K562 (cell line): ENCODE measurements at regions not wholly inside any gene's neighbourhood (a gene's known extent, or its start where the extent isn't known, plus 50 kb on each side); places are given as distances from the start of the nearest gene placed in this dataset.
A peak's percentile ranks its signal among the peaks of the same experiment; 100 is the strongest.

Experiments
- ATAC-seq: fragments of 200-7000 bp; cut with Tn5 transposase; 3 replicates; pipeline ENCODE4 v1.9.1; 2020; ENCODE audit warnings: moderate library complexity
- BruUV-seq: library from RNA; stranded (reverse); fragments of 400-500 nt; replicated peaks from 2 replicates; lab custom pipeline; 2021; lab: Mats Ljungman, UMichigan
- CTCF ChIA-PET: fragments of 300-600 bp; formaldehyde crosslinking; extraction: SDS; loops from one replicate; lab custom pipeline; 2021; ENCODE audit warnings: low intra/inter-chr PET ratio; lab: Yijun Ruan, JAX
- POLR2A ChIA-PET: fragments of 300-600, 350-650 bp; sonication (Branson Sonifier 250); formaldehyde crosslinking; extraction: SDS; loops from one replicate; lab custom pipeline; 2021; ENCODE audit warnings: antibody characterized with exemption, inconsistent platforms; lab: Yijun Ruan, JAX
- DNase-seq, 4 experiments: peaks; one replicate each; pipeline versions ENCODE4 v3.0.0 to v3.0.0-alpha.2; 2011 to 2018; ENCODE audit warnings: low spot score in 3 of 4, mixed read lengths in 3 of 4; ENCODE audit errors: extremely low read depth in 1 of 4
- FAIRE-seq: peaks from 2 replicates; lab custom pipeline; 2011; peaks lifted over from hg19 to GRCh38; lab: Jason Lieb, UNC
- H2AFZ ChIP-seq: 2 replicates; pipeline ENCODE4 v1.6.0; 2011; ENCODE audit warnings: low read depth, low read length, control low read depth, inconsistent platforms
- H3K27ac ChIP-seq: fragments of 200-600 bp; 3 replicates; pipeline ENCODE4 v1.8.0; 2011; ENCODE audit warnings: low read depth, mild to moderate bottlenecking, control low read depth, inconsistent platforms, low read length, moderate library complexity, mixed read lengths; ENCODE audit errors: extremely low read depth
- H3K27me3 ChIP-seq, 2 experiments: fragments of 300-600 bp in 1 of 2; 2 replicates in 1 of 2; 3 replicates in 1 of 2; pipeline versions ENCODE4 v1.6.0 to v1.8.0; 2011; ENCODE audit warnings: inconsistent platforms in 2 of 2, low read length in 2 of 2, mild to moderate bottlenecking in 1 of 2, mixed read lengths in 1 of 2, moderate library complexity in 1 of 2; ENCODE audit not compliant: control insufficient read depth in 2 of 2, insufficient read depth in 2 of 2
- H3K36me3 ChIP-seq: fragments of 300-600 bp; 3 replicates; pipeline ENCODE4 v1.8.0; 2011; ENCODE audit warnings: mild to moderate bottlenecking, low read length, inconsistent platforms; ENCODE audit not compliant: control insufficient read depth, insufficient read depth
- H3K4me1 ChIP-seq, 2 experiments: fragments of 200-600 bp in 1 of 2; replicated peaks in 1 of 2; 2 replicates in 1 of 2; 3 replicates in 1 of 2; pipeline versions ENCODE4 v1.5.1 to v1.8.0; 2011; ENCODE audit warnings: inconsistent platforms in 2 of 2, low read length in 2 of 2, mild to moderate bottlenecking in 1 of 2, mixed read lengths in 1 of 2, moderate library complexity in 1 of 2; ENCODE audit not compliant: control insufficient read depth in 2 of 2, insufficient read depth in 2 of 2
- H3K4me2 ChIP-seq: 2 replicates; pipeline ENCODE4 v1.6.1; 2011; ENCODE audit warnings: low read length, control low read depth, inconsistent platforms, mixed read lengths; ENCODE audit not compliant: insufficient read depth
- H3K4me3 ChIP-seq: fragments of 200-600 bp; sonication (generic), shearing (Covaris generic); 2 replicates; pipeline ENCODE4 v1.5.1; 2016; ENCODE audit warnings: control low read depth, inconsistent platforms
- H3K79me2 ChIP-seq: fragments of 200-600 bp; 3 replicates; pipeline ENCODE4 v1.8.0; 2011; ENCODE audit warnings: low read length, inconsistent platforms; ENCODE audit not compliant: control insufficient read depth, insufficient read depth
- H3K9ac ChIP-seq, 2 experiments: 2 replicates each; pipeline versions ENCODE4 v1.6.0 to v1.6.1; 2011; ENCODE audit warnings: low read depth in 2 of 2, low read length in 2 of 2, control low read depth in 1 of 2, inconsistent platforms in 1 of 2, mild to moderate bottlenecking in 1 of 2, mixed read lengths in 1 of 2; ENCODE audit not compliant: insufficient read depth in 1 of 2
- H3K9me1 ChIP-seq: one replicate; pipeline ENCODE4 v1.6.0; 2011; ENCODE audit warnings: inconsistent platforms, mild to moderate bottlenecking, low read length, moderate library complexity; ENCODE audit not compliant: control insufficient read depth, insufficient read depth
- H3K9me3 ChIP-seq: replicated peaks from 2 replicates; pipeline ENCODE4 v1.5.1; 2011; ENCODE audit warnings: low read depth, low read length, inconsistent platforms; ENCODE audit not compliant: control insufficient read depth, insufficient read depth
- H4K20me1 ChIP-seq: replicated peaks from 2 replicates; pipeline ENCODE4 v1.6.1; 2011; ENCODE audit warnings: low read length, inconsistent platforms, mixed read lengths; ENCODE audit not compliant: control insufficient read depth, insufficient read depth
- ARID2 ChIP-seq: fragments of 450-650 bp; IDR thresholded peaks from 2 replicates; pipeline ENCODE4 v1.6.1; 2017; ENCODE audit warnings: antibody characterized with exemption, mild to moderate bottlenecking
- C11orf30 ChIP-seq: fragments of 450-650 bp; IDR thresholded peaks from 2 replicates; pipeline ENCODE4 v1.6.1; 2016; ENCODE audit warnings: low read depth, mild to moderate bottlenecking
- CEBPB ChIP-seq: fragments of 450-650 bp; IDR thresholded peaks from 2 replicates; pipeline ENCODE4 v1.6.1; 2016; ENCODE audit warnings: missing genetic modification characterization, missing compliant biosample characterization
- CLOCK ChIP-seq: fragments of 250-450 bp; sonication (Bioruptor Pico); IDR thresholded peaks from 2 replicates; pipeline ENCODE4 v1.4.0; 2020; ENCODE audit warnings: mild to moderate bottlenecking, moderate library complexity, borderline replicate concordance
- EP400 ChIP-seq: fragments of 450-650 bp; IDR thresholded peaks from 2 replicates; pipeline ENCODE4 v1.6.1; 2017; ENCODE audit warnings: antibody characterized with exemption, mild to moderate bottlenecking, moderate library complexity
- HINFP ChIP-seq: fragments of 450-650 bp; conservative IDR thresholded peaks from 2 replicates; pipeline ENCODE4 v1.6.1; 2016; ENCODE audit warnings: missing genetic modification characterization, low read depth, mild to moderate bottlenecking, control low read depth, missing compliant biosample characterization
- KHSRP ChIP-seq: fragments of 450-650 bp; IDR thresholded peaks from 2 replicates; pipeline ENCODE4 v1.6.1; 2017
- KLF6 ChIP-seq: fragments of 250-450 bp; sonication (Bioruptor Pico); IDR thresholded peaks from 2 replicates; pipeline ENCODE4 v1.4.0; 2020; ENCODE audit warnings: mild to moderate bottlenecking, moderate library complexity, borderline replicate concordance
- MAFG ChIP-seq: fragments of 450-650 bp; conservative IDR thresholded peaks from 2 replicates; pipeline ENCODE4 v1.6.1; 2016; ENCODE audit warnings: missing genetic modification characterization, missing compliant biosample characterization
- PTBP1 ChIP-seq: fragments of 200-400 bp; formaldehyde crosslinking; IDR thresholded peaks from 2 replicates; pipeline ENCODE4 v1.6.1; 2017; ENCODE audit warnings: low read depth, low read length
- SRSF9 ChIP-seq: fragments of 200-400 bp; formaldehyde crosslinking; IDR thresholded peaks from 2 replicates; pipeline ENCODE4 v1.6.1; 2017; ENCODE audit warnings: low read depth, low read length, borderline replicate concordance
- STAT5A ChIP-seq: IDR thresholded peaks from 2 replicates; pipeline ENCODE4 v1.6.1; 2012; ENCODE audit warnings: low read length, inconsistent platforms, borderline replicate concordance
- TEAD2 ChIP-seq: fragments of 450-650 bp; IDR thresholded peaks from 2 replicates; pipeline ENCODE4 v1.6.1; 2016; ENCODE audit warnings: missing genetic modification characterization, control low read depth, missing compliant biosample characterization
- ZNF316 ChIP-seq: fragments of 450-650 bp; IDR thresholded peaks from 2 replicates; pipeline ENCODE4 v1.6.1; 2016
- ZNF717 ChIP-seq: fragments of 250-450 bp; sonication (Bioruptor Pico); IDR thresholded peaks from 2 replicates; pipeline ENCODE4 v1.5.0; 2021
- WGBS: fragments of 100-300 bp; shearing (Covaris generic); methylation state at CpG from one replicate; pipeline ENCODE4 v1.1.6; 2016; ENCODE audit warnings: low coverage, mixed read lengths; ENCODE audit not compliant: insufficient coverage; ENCODE audit errors: missing lambda C conversion rate; 5-methylcytosine and 5-hydroxymethylcytosine counted together
- in situ Hi-C: fragments of 300-500 bp; cut with MboI; formaldehyde crosslinking; loops from 4 replicates; pipeline ENCODE4 v1.15.0; 2018; ENCODE audit warnings: inconsistent platforms, mixed read lengths
- intact Hi-C: fragments of 100-400 bp; cut with micrococcal nuclease; formaldehyde crosslinking; loops from 2 replicates; pipeline ENCODE4 v1.14.2; 2022

- BruUV-seq: no TSS peak
- Histone ChIP-seq H3K4me2 (no peak overlapping the region), H3K27ac (no peak overlapping the region), H3K4me1 (no peaks in the 10 kb centered on the region), H3K4me3 (no peak overlapping the region), H3K36me3 (no peaks in the 10 kb centered on the region), H3K9me3 (no peaks in the 10 kb centered on the region), H2AFZ (no peak overlapping the region), H3K27me3 (no peaks in the 10 kb centered on the region), H3K9ac (no peak overlapping the region), H3K9me1 (no peaks in the 10 kb centered on the region), H4K20me1 (no peaks in the 10 kb centered on the region), H3K79me2 (no peaks in the 10 kb centered on the region)
- no peak for TF ChIP-seq TEAD2
- peak; percentile 64; the same call in 1 of the 2 replicates for TF ChIP-seq C11orf30
- TF ChIP-seq ZNF717: no peak
- TF ChIP-seq KLF6 (CRISPR knock-in tag): no peak
- TF ChIP-seq PTBP1: no peak
- TF ChIP-seq KHSRP: no peak
- TF ChIP-seq SRSF9: no peak
- TF ChIP-seq ARID2: no peak
- TF ChIP-seq STAT5A: no peak
- no peak for TF ChIP-seq HINFP (tag)
- no peak for TF ChIP-seq CLOCK
- peak; percentile 92 for TF ChIP-seq ZNF316
- peak; percentile 57 for TF ChIP-seq MAFG
- TF ChIP-seq EP400: no peak
- no peak for TF ChIP-seq CEBPB (tag)
- in situ Hi-C loops: no loop called here
- no peak for FAIRE-seq
- intact Hi-C loops: loop anchor here (5.0 to 10.0 kb wide), 2 partner anchors 245 to 788 kb away; no protein-coding TSS in a partner anchor
- ChIA-PET CTCF (no interaction called here), POLR2A (interaction anchor here (1.0 kb wide), 1 partner anchor 8 kb away, joined by 4 read pairs; no protein-coding TSS in a partner anchor)
- no peak for DNase-seq
- WGBS: 43% methylated on average over 3 of the region's 3 CpGs
- no peak for ATAC-seq
Observed at GRCh38 chr3:182492536-182492935, 300.8 kb upstream of the ATP11B start.
